Coronary artery (tissue), 2 donors: ENCODE measurements at regions not wholly inside any gene's neighbourhood (a gene's known extent, or its start where the extent isn't known, plus 50 kb on each side); places are given as distances from the start of the nearest gene placed in this dataset.

Experiments
- DNase-seq: peaks from one replicate; pipeline ENCODE4 v3.0.0-alpha.2; 2017; ENCODE audit warnings: low spot score
- H3K27ac ChIP-seq, 2 donors: fragments of 200-600 bp; sonication (generic); one replicate each; pipeline ENCODE4 v1.5.1; 2016 to 2019
- H3K4me3 ChIP-seq: fragments of 200-600 bp; sonication (generic); 2 replicates; pipeline ENCODE4 v1.5.1; 2016; ENCODE audit warnings: mild to moderate bottlenecking, moderate library complexity
- CTCF ChIP-seq: fragments of 200-600 bp; sonication (generic); IDR thresholded peaks from one replicate; pipeline ENCODE4 v1.5.1; 2019; ENCODE audit warnings: antibody characterized with exemption

GRCh38 chr4:19806865-19807264, 444.8 kb upstream of the SLIT2 start:
- Histone ChIP-seq H3K4me3 (no peak overlapping the region), H3K27ac (no peak overlapping the region)
- no peak for DNase-seq
- TF ChIP-seq CTCF = no peak

GRCh38 chr4:19803406-19803805, 448.3 kb upstream of the SLIT2 start:
- no peak for TF ChIP-seq CTCF
- Histone ChIP-seq H3K27ac (no peak overlapping the region), H3K4me3 (no peak overlapping the region)
- no peak for DNase-seq

GRCh38 chr4:19793831-19794230, 457.9 kb upstream of the SLIT2 start:
- DNase-seq = no peak
- no peak for TF ChIP-seq CTCF
- Histone ChIP-seq H3K4me3 (no peak overlapping the region), H3K27ac (no peak overlapping the region)

GRCh38 chr4:19791422-19792123, 460.1 kb upstream of the SLIT2 start:
- TF ChIP-seq CTCF = no peak
- Histone ChIP-seq H3K4me3 (no peak overlapping the region), H3K27ac (no peak overlapping the region)
- DNase-seq = no peak

GRCh38 chr4:19786616-19787015, 465.1 kb upstream of the SLIT2 start:
- DNase-seq = no peak

GRCh38 chr4:19783667-19784223, 468.0 kb upstream of the SLIT2 start:
- TF ChIP-seq CTCF = no peak
- DNase-seq = no peak
- Histone ChIP-seq H3K4me3 (no peak overlapping the region), H3K27ac (no peak overlapping the region)

More at GRCh38 chr4:19786616-19787015, 465.1 kb upstream of the SLIT2 start:
- TF ChIP-seq CTCF = no peak
- Histone ChIP-seq H3K27ac (no peak overlapping the region), H3K4me3 (no peak overlapping the region)

- no peak overlapping the region for H3K4me3 ChIP-seq
- TF ChIP-seq CTCF = no peak
- DNase-seq = no peak
- H3K27ac ChIP-seq = no peak overlapping the region
These were observed 470.8 kb upstream of the SLIT2 start for GRCh38 chr4:19780871-19781270.
